T-helper 2 cell (primary cell): ENCODE measurements at regions not wholly inside any gene's neighbourhood (a gene's known extent, or its start where the extent isn't known, plus 50 kb on each side); places are given as distances from the start of the nearest gene placed in this dataset.

Source experiments
- DNase-seq, 5 experiments: peaks; one replicate each; pipeline versions ENCODE4 v3.0.0 to v3.0.0-alpha.2; 2012 to 2022

- no peak for DNase-seq
These were observed 240.4 kb upstream of the TNRC6C start for GRCh38 chr17:77717941-77718668.

GRCh38 chr17:77718669-77718961, 239.9 kb upstream of the TNRC6C start:
- no peak for DNase-seq

- no peak for DNase-seq
These were observed 238.7 kb upstream of the TNRC6C start for GRCh38 chr17:77719806-77720205.

- DNase-seq = no peak
These were observed 237.3 kb upstream of the TNRC6C start for GRCh38 chr17:77720946-77721845.

GRCh38 chr17:77721846-77722160, 236.7 kb upstream of the TNRC6C start:
- DNase-seq = no peak

GRCh38 chr17:77722366-77722765, 236.1 kb upstream of the TNRC6C start:
- DNase-seq = no peak

GRCh38 chr17:77723071-77723908, 235.2 kb upstream of the TNRC6C start:
- no peak for DNase-seq

GRCh38 chr17:77723909-77724875, 234.3 kb upstream of the TNRC6C start:
- DNase-seq = no peak

GRCh38 chr17:77724876-77725615, 233.5 kb upstream of the TNRC6C start:
- no peak for DNase-seq

- no peak for DNase-seq
These were observed 232.7 kb upstream of the TNRC6C start for GRCh38 chr17:77725846-77726245.

- no peak for DNase-seq
These were observed 231.9 kb upstream of the TNRC6C start for GRCh38 chr17:77726549-77727006.

- no peak for DNase-seq
These were observed 231.4 kb upstream of the TNRC6C start for GRCh38 chr17:77727037-77727615.

GRCh38 chr17:77728474-77728795, 230.1 kb upstream of the TNRC6C start:
- no peak for DNase-seq

GRCh38 chr17:77728871-77729270, 229.6 kb upstream of the TNRC6C start:
- no peak for DNase-seq

- no peak for DNase-seq
These were observed 228.9 kb upstream of the TNRC6C start for GRCh38 chr17:77729587-77729986.

- DNase-seq = no peak
These were observed 228.1 kb upstream of the TNRC6C start for GRCh38 chr17:77730376-77730775.

GRCh38 chr17:77733576-77734296, 224.8 kb upstream of the TNRC6C start:
- DNase-seq = no peak

- no peak for DNase-seq
These were observed 224.0 kb upstream of the TNRC6C start for GRCh38 chr17:77734371-77735080.

GRCh38 chr17:77735081-77735565, 223.4 kb upstream of the TNRC6C start:
- no peak for DNase-seq
